BLaER1 treated with 17β-estradiol and CSF1 and Interleukin-3, amounts not matched to agents 10 nM and 100 nM (cell line): ENCODE measurements at regions not wholly inside any gene's neighbourhood (a gene's known extent, or its start where the extent isn't known, plus 50 kb on each side); places are given as distances from the start of the nearest gene placed in this dataset.

Experiments used
- H3K27ac ChIP-seq, 11 experiments: shearing (Covaris generic); formaldehyde crosslinking; 2 replicates each; pipeline ENCODE4 v1.8.1; 2022
- H3K27me3 ChIP-seq, 11 experiments: shearing (Covaris generic); formaldehyde crosslinking; 2 replicates each; pipeline ENCODE4 v1.8.1; 2022
- H3K36me3 ChIP-seq, 11 experiments: shearing (Covaris generic); formaldehyde crosslinking; 2 replicates each; pipeline ENCODE4 v1.8.1; 2022
- H3K4me1 ChIP-seq, 10 experiments: shearing (Covaris generic); formaldehyde crosslinking; 2 replicates each; pipeline ENCODE4 v1.8.1; 2022
- H3K4me2 ChIP-seq, 11 experiments: shearing (Covaris generic); formaldehyde crosslinking; 2 replicates each; pipeline ENCODE4 v1.8.1; 2022
- H3K4me3 ChIP-seq, 10 experiments: shearing (Covaris generic); formaldehyde crosslinking; 2 replicates each; pipeline ENCODE4 v1.8.1; 2022
- H3K9ac ChIP-seq, 11 experiments: shearing (Covaris generic); formaldehyde crosslinking; 2 replicates each; pipeline ENCODE4 v1.8.1; 2022
- H3K9me3 ChIP-seq, 11 experiments: shearing (Covaris generic); formaldehyde crosslinking; replicated peaks in 1 of 11; 2 replicates each; pipeline ENCODE4 v1.8.1; 2022
- H4K20me1 ChIP-seq, 11 experiments: shearing (Covaris generic); formaldehyde crosslinking; 2 replicates each; pipeline ENCODE4 v1.8.1; 2022
- Cebpa-rat ChIP-seq, 11 experiments: shearing (Covaris generic); IDR thresholded peaks; 2 replicates each; pipeline ENCODE4 v1.8.1; 2022

DNA sequence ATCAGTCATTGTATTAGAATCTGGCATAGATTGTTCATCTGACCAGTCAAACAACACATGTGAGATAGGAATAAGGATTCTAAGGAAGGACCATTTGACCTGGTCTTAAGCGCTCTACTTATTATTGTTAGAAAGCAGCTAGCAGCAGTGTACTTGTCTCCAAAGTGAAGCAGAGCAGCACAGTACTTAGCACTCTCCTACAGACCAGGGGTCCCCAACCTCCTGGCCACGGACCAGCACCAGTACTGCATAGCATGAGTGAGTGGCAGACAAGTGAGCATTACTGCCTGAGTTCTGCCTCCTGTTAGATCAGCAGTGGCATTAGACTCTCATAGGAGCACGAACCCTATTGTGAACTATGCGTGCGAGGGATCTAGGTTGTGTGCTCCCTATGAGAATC lies 135.9 kb upstream of the SPRY1 start:
- Histone ChIP-seq H3K4me1 (peaks cover 22 to 51% (median 39%) of the 10 kb centered on the region in 10 experiments), H3K27me3 (no peaks in the 10 kb centered on the region), H3K9me3 (peaks cover 0 to 5% (median 0%) of the 10 kb centered on the region in 11 experiments; a peak in 2 of 22 replicates), H4K20me1 (no peaks in the 10 kb centered on the region), H3K9ac (no peak overlapping the region), H3K4me2 (peak overlapping the region in 9 of 11 experiments; percentile 1 to 70 (median 58); a peak in 15 of 22 replicates), H3K27ac (no peak overlapping the region; a peak in 1 of 22 replicates), H3K4me3 (no peak overlapping the region), H3K36me3 (peaks cover 0 to 14% (median 0%) of the 10 kb centered on the region in 11 experiments; a peak in 5 of 22 replicates)
- no peak for TF ChIP-seq Cebpa-rat (IDR thresholded peaks at IDR 0.05)

- Histone ChIP-seq H3K36me3 (0 out of 22 replicates have a peak, but pooled peaks cover 0 to 4% (median 0%) of the 10 kb centered on the region in 11 experiments), H3K9ac (no peak overlapping the region), H3K27me3 (no peaks in the 10 kb centered on the region), H3K4me2 (no peak overlapping the region), H3K4me3 (no peak overlapping the region), H3K27ac (no peak overlapping the region), H3K4me1 (peaks cover 22 to 48% (median 39%) of the 10 kb centered on the region in 10 experiments), H4K20me1 (no peaks in the 10 kb centered on the region), H3K9me3 (no peaks in the 10 kb centered on the region)
- TF ChIP-seq Cebpa-rat (IDR thresholded peaks at IDR 0.05): no peak
Observed at GRCh38 chr4:123262080-123262479, 134.5 kb upstream of the SPRY1 start.

DNA sequence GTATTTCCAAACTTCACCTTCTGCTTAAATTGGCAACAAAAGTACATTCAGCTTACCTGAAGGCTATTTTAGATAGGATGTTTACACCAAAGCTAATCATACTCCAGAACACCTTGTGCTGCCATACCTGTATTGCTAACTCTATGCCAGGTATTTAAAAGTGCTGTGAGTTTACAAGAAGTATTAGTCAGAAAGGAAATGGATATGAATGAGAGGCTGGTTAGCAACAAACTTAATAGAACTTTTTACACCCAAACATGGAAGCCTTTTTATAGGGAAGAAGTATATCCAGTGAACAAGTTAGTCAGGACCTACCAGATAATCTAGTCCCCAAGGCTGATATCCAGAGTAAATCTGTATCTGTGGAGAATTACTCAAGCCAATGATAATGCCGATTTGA lies 131.2 kb upstream of the SPRY1 start:
- Histone ChIP-seq H3K4me2 (no peak overlapping the region), H3K9ac (no peak overlapping the region), H3K4me1 (peaks cover 0 to 14% (median 6%) of the 10 kb centered on the region in 10 experiments; a peak in 15 of 20 replicates), H4K20me1 (no peaks in the 10 kb centered on the region), H3K27me3 (no peaks in the 10 kb centered on the region), H3K4me3 (no peak overlapping the region), H3K9me3 (no peaks in the 10 kb centered on the region), H3K36me3 (0 out of 22 replicates have a peak, but pooled peaks cover 0 to 4% (median 0%) of the 10 kb centered on the region in 11 experiments), H3K27ac (no peak overlapping the region)
- no peak for TF ChIP-seq Cebpa-rat (IDR thresholded peaks at IDR 0.05)

DNA sequence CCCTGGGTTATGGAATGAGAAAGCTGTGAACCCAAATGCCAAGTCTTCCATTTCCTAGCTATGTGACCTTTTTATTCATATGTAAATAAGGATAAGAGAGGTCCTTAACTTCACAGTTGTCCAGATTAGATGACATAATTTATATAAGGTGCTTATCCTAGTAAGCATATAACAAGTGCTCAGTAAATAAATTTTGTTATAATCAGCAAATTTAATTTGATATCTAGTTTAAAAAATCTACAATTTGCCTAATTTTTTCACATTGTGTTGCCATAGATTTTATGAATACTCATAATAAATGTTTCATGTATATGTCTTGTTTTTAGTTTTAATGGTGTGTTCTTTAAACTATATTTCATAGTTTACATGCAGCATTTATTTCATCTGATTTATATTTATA lies 130.4 kb upstream of the SPRY1 start:
- Histone ChIP-seq H3K4me3 (no peak overlapping the region), H3K36me3 (0 out of 22 replicates have a peak, but pooled peaks cover 0 to 4% (median 0%) of the 10 kb centered on the region in 11 experiments), H4K20me1 (no peaks in the 10 kb centered on the region), H3K9ac (no peak overlapping the region), H3K27me3 (no peaks in the 10 kb centered on the region), H3K9me3 (no peaks in the 10 kb centered on the region), H3K4me2 (no peak overlapping the region), H3K27ac (no peak overlapping the region), H3K4me1 (peaks cover 0 to 6% (median 0%) of the 10 kb centered on the region in 10 experiments; a peak in 2 of 20 replicates)
- TF ChIP-seq Cebpa-rat (IDR thresholded peaks at IDR 0.05): no peak

GRCh38 chr4:123278755-123279154 lies 117.8 kb upstream of the SPRY1 start:
- H3K4me3 ChIP-seq: no peak overlapping the region
- no peaks in the 10 kb centered on the region for H4K20me1 ChIP-seq
- no peak overlapping the region for H3K4me2 ChIP-seq
- peaks cover 0 to 6% (median 0%) of the 10 kb centered on the region in 11 experiments; a peak in 1 of 22 replicates for H3K36me3 ChIP-seq
- no peak for TF ChIP-seq Cebpa-rat (IDR thresholded peaks at IDR 0.05)
- H3K27me3 ChIP-seq: no peaks in the 10 kb centered on the region
- H3K27ac ChIP-seq: no peak overlapping the region
- H3K9me3 ChIP-seq: peaks cover 0 to 13% (median 0%) of the 10 kb centered on the region in 11 experiments; a peak in 8 of 22 replicates
- no peaks in the 10 kb centered on the region for H3K4me1 ChIP-seq
- H3K9ac ChIP-seq: no peak overlapping the region

GRCh38 chr4:123283371-123283895 lies 113.2 kb upstream of the SPRY1 start:
- Histone ChIP-seq H3K4me1 (no peaks in the 10 kb centered on the region), H3K27me3 (no peaks in the 10 kb centered on the region), H3K36me3 (no peaks in the 10 kb centered on the region), H3K9ac (no peak overlapping the region), H3K27ac (no peak overlapping the region), H3K9me3 (no peaks in the 10 kb centered on the region; a peak in 1 of 22 replicates), H3K4me2 (no peak overlapping the region), H4K20me1 (no peaks in the 10 kb centered on the region), H3K4me3 (no peak overlapping the region)
- TF ChIP-seq Cebpa-rat (IDR thresholded peaks at IDR 0.05): no peak

DNA sequence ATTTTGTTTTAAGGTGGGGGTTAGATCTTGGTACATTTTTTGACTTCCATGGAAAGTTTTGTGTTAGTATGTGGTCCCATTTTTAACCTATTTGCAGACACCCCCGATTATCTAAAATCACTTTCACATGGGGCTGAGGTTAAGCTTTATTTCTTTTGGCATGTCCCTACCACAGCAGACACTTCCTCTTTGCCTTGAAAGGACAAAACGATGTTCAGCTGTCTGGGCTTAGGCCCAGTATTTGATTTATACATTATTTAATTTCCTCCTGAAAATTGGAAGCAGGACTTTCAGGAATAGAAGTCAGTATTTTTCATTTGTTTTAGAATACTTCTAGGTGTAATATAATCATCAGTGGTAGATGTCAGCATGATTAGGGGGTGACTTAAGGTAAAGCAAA lies 112.4 kb upstream of the SPRY1 start:
- Histone ChIP-seq H3K4me2 (no peak overlapping the region), H3K9ac (no peak overlapping the region), H3K27ac (no peak overlapping the region), H3K4me1 (no peaks in the 10 kb centered on the region), H3K36me3 (peaks cover 0 to under 1% (median 0%) of the 10 kb centered on the region in 11 experiments; a peak in 1 of 22 replicates), H4K20me1 (no peaks in the 10 kb centered on the region), H3K9me3 (peaks cover 0 to 3% (median 1%) of the 10 kb centered on the region in 11 experiments; a peak in 8 of 22 replicates), H3K4me3 (no peak overlapping the region), H3K27me3 (no peaks in the 10 kb centered on the region)
- TF ChIP-seq Cebpa-rat (IDR thresholded peaks at IDR 0.05): no peak

GRCh38 chr4:123286903-123287466 lies 109.6 kb upstream of the SPRY1 start:
- Histone ChIP-seq H3K27ac (no peak overlapping the region), H3K4me2 (no peak overlapping the region), H3K4me3 (no peak overlapping the region), H3K4me1 (no peaks in the 10 kb centered on the region), H3K36me3 (peaks cover 0 to 27% (median 9%) of the 10 kb centered on the region in 11 experiments; a peak in 8 of 22 replicates), H3K27me3 (no peaks in the 10 kb centered on the region), H3K9ac (no peak overlapping the region), H3K9me3 (peaks cover 22 to 31% (median 29%) of the 10 kb centered on the region in 11 experiments), H4K20me1 (no peaks in the 10 kb centered on the region)
- TF ChIP-seq Cebpa-rat (IDR thresholded peaks at IDR 0.05): no peak

DNA sequence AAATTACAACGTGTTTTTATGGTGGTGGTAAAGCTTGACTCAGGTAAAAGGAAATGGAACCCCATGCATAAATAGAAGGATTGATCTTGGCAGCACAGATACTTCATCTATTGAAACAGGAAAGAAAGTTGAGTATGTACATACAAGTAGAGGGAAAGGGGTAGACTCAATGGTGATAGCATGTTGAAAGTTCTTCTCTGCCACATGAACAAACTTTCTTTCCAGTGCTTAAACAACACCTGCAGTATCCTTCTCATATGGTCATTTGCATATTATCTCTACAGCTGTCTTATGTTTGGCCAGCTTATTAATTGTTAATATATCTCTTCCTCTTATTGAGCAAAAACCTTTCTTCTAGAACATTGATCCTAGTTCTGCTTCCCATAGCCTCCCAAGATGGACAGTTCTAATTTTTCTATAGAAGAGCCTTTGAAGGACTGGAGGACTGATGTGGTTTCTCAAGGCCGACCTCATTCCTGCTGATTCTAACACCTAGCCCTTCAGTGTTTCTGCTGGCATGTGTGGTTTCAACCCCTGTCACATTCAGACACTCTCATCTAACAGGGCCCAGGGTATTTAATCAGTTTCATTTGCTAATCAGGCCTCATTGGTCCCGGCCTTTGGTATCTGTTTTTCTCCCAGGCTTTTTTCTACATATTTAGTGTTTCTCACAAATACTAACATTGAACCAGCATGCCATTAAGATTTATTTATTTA lies 108.1 kb upstream of the SPRY1 start:
- Histone ChIP-seq H3K4me1 (0 out of 20 replicates have a peak, but pooled peaks cover 0 to 2% (median 0%) of the 10 kb centered on the region in 10 experiments), H3K4me3 (no peak overlapping the region), H3K4me2 (no peak overlapping the region), H3K9me3 (peaks cover 37 to 46% (median 43%) of the 10 kb centered on the region in 11 experiments), H3K27ac (no peak overlapping the region), H3K9ac (no peak overlapping the region), H4K20me1 (no peaks in the 10 kb centered on the region), H3K36me3 (peaks cover 4 to 37% (median 16%) of the 10 kb centered on the region in 11 experiments; a peak in 16 of 22 replicates), H3K27me3 (no peaks in the 10 kb centered on the region)
- no peak for TF ChIP-seq Cebpa-rat (IDR thresholded peaks at IDR 0.05)
